Fibroblast of skin of scalp (primary cell): ENCODE measurements at regions not wholly inside any gene's neighbourhood (a gene's known extent, or its start where the extent isn't known, plus 50 kb on each side); places are given as distances from the start of the nearest gene placed in this dataset.

Source experiments
- DNase-seq: peaks from one replicate; pipeline ENCODE4 v3.0.0-alpha.2; 2013

DNA sequence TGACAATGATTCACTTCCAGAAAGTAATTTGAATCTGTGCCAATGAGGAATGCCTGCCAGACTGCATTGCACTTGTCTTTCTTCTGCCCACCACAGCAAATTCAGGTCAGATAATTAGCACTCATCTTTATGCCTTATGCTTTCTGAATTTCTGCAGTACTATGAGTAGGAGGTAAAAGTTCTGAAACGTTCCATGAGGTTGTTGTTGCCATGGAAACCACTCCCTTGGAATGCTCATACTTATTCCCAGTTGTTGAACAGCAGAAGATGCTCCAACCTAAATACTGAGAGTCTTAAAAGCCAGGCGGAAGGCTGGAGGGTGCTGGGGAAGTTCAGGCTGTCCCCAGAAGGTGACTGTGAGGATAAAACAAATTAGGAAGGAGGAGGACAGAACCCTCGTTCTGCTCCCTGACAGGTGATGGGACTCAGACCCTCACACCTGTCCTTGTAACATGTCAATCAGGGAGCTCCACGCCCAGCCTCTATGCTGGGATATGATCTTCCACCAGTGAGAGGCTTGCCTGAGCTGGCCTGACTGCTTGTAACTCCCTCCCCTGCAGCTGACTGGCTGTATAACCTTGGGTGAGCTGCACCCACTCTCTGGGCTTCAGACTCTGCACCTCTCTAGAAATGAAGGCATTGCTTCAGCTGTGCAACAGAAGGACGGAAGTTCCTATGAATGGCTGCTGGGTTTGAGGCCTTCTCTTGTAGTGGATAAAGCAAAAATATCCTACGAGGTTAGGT is 554.3 kb upstream of the MGMT start:
- DNase-seq, result no peak

DNA sequence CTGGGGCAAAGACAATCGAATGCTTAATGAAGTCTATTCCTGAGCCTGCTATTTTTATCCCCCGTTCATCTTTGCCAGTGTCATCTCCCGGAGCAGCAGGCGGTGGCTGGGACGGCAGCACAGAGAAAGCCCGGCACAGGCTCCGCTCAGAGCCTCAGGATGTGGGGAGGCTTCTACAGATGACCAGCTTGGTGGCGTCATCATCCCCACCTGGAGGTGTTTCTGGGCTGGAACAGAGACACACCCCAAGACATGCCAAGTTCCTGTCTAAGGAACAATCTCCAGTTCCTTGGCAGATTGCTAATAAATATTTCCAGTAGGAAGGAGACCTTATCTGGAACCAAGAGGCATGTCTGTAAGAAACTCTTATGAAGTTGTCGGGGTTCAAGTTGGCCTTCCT is 552.4 kb upstream of the MGMT start:
- no peak for DNase-seq

- no peak for DNase-seq
Measured at GRCh38 chr10:128915630-128916029, 551.4 kb upstream of the MGMT start.

- DNase-seq, result no peak
Measured at GRCh38 chr10:128916383-128916782, 550.7 kb upstream of the MGMT start.

DNA sequence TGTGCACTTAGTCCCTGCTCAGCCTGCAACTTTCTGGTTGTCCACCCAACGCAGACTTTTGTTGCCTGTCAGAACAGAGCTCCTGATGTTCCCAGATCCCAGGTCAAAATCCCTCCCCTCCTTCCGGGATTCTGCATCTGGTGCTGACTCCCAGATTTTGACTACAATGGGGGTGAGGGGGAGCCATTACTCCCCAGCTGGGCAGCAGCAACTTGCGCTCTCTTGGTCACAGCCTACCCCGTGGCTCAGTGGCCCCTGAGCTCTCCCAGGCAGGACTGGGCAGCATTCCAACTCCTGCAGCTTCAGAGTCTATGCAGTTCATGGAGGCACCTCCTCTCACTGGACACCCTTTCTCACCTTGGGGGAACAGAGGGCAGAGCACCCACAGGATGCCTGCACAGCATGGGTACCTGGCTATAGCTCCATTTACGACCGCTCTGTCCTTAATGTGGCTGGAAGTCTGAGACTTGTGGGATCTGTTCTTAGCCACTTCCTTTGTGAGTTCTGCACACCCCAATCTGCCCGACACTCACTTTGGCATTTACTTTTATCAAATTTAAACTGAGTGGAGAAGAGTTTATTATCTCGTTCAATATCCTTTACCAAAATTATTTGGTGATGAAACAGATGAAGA is 545.5 kb upstream of the MGMT start:
- DNase-seq, result no peak

DNA sequence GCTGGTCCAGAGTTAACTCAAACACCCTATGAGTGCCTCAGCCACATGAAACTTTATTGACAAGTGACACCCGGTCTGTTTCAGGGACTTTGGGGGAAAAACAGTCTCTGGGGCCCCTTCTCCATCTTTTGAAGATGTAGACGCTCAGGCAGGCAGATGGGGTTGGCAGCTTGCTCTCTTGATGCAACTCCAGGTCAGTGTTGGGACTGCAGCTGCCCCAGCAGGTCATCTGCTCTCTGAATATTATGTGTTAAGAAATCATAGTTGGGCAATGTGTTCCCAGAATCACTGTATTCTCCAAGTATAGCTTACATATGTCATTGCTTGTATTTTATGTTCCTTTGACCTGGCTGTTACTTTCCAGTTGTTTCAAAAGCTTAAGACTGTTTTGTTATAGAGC is 544.9 kb upstream of the MGMT start:
- DNase-seq, result no peak

DNA sequence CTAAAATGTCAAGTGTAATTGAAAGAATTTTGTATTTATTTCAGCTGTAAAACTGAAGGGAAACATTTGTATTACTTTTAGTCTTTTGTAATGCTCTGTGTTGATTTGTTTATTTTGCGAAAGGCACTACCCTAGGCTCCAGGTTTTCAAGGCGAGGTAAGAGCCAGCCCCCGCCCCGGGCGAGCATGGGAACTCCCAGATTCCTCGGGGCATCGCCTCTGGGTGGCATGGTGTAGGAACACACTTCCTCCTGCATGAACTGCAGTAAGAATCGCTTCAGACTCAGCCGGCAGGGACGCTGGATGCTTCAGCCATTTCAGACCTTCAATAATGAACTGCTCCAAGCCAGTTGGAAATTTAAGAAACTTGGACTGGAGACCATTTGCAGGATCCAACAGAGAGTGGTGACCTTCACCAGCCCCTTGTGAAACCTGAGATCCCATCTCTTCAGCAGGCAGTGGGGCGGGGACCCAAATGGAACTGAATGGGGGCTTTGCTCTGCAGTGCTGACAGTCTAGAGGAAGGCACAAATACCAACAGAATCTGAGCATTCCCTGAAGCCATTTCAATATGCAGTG is 544.3 kb upstream of the MGMT start:
- DNase-seq, result no peak

GRCh38 chr10:128924918-128925317 is 542.1 kb upstream of the MGMT start:
- no peak for DNase-seq

- no peak for DNase-seq
Measured at GRCh38 chr10:128926711-128927110, 540.3 kb upstream of the MGMT start.

DNA sequence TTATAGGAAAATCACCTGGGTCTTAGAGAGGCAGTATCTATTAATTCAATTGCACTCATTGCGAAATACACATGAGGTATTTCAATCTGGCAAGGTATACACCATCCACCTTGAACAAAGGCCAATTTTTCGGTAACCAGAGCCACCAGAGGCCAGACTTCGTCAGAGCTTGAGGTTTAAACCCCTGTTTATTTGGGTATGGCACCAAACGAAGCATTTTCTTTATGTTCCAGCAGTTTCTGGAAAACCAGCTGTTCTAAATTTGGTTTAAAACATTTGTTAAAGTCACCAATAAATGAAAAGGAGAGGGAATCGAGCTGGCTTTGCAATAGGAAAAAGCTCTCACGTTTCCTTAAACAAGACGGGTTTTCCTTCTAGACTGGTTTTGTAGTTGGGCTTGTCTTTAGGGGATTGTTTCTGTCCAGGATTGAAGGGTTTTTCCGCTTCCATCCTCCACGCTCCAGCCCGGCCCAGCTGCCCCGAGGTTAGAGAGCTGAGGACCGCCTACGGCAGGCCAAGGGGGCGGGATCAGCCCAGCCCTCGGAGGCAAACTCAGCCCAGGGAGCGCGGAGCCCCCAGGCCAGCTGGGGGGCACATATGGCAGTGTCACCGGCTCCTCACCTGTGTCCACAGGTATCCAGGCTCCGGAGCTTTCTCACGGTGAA is 539.4 kb upstream of the MGMT start:
- DNase-seq, result no peak

GRCh38 chr10:128928231-128928836 is 538.7 kb upstream of the MGMT start:
- DNase-seq, result no peak

DNA sequence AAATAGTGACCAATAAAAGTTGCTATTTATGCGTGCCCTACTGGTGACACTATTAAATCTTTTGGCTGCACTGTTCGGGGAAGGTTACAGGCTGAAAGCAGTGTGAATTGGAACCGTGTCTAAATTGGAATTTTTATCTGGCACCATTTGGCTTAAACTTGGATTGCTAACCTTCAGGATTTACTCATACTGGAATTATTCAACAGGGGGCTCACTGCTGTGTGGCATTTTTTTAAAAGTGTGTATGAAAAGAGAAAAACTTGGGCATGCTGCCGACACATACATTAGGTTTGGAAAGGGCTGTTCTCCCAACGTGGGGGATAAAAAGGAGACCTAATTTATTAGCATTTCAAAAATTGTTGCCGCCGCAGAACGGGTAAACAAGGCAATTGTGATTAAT is 537.9 kb upstream of the MGMT start:
- DNase-seq, result no peak

- DNase-seq, result no peak
Measured at GRCh38 chr10:128929767-128930166, 537.3 kb upstream of the MGMT start.

DNA sequence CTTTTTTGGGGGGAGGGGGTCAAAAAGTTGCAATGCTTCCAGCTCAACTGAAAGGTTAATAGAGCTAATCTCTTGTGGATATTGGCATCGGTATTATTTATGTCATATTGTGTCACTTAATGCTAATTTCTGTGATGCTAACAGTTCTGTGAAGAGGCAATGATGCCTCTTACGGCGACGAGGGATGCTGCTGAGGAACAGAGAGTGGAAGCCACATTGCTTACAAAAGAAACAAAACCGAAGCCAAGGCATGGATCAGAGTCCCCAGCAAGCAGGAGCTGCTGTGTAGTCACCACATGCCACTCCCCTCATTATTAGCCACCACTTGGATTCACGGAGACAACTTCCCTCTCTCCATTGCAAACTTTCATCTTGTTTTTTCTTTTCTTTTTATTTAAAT is 536.5 kb upstream of the MGMT start:
- DNase-seq, result no peak

- no peak for DNase-seq
Measured at GRCh38 chr10:128932071-128932820, 534.8 kb upstream of the MGMT start.

DNA sequence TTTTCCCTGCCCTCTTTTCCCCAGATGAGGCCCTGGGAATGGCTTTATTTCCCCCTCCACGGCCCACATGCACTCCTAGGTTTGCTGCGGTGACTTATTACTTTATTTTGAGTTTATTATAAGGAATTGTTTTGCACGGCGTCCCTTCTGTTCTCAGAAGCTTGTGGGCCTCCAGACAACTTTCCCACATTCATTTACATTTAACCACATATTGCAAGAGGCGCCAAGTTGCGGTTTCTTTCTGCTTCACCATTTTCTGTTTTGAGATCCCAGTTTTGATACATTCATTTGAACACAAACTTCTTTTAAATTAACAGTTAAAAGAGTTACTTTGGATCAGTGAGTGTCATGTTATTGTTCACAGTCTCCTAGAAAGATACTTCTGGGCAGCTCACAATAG is 532.5 kb upstream of the MGMT start:
- DNase-seq, result no peak

GRCh38 chr10:128936392-128936791 is 530.6 kb upstream of the MGMT start:
- no peak for DNase-seq

DNA sequence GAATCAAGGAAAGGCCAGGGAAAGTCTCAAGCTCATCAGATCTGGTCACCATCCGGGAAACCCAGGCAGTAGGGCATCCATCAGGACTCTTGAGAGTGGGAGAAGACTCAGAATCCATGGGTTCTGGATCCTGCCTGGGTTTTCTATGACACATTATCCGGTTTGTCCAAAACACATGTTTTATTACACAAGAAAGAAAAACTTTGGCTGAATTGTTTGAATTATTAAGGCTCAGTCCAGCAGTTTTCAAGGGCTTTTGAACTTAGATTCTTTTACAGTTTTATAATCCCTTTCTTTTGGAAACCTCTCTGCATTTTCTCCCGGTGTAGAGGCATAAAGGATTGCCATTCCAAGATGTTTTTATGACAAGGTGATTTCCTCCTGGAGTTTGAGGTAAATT is 528.5 kb upstream of the MGMT start:
- no peak for DNase-seq

GRCh38 chr10:128940081-128940480 is 527.0 kb upstream of the MGMT start:
- no peak for DNase-seq

- DNase-seq, result no peak
Measured at GRCh38 chr10:128943111-128943510, 523.9 kb upstream of the MGMT start.

- DNase-seq, result no peak
Measured at GRCh38 chr10:128945398-128945797, 521.6 kb upstream of the MGMT start.

DNA sequence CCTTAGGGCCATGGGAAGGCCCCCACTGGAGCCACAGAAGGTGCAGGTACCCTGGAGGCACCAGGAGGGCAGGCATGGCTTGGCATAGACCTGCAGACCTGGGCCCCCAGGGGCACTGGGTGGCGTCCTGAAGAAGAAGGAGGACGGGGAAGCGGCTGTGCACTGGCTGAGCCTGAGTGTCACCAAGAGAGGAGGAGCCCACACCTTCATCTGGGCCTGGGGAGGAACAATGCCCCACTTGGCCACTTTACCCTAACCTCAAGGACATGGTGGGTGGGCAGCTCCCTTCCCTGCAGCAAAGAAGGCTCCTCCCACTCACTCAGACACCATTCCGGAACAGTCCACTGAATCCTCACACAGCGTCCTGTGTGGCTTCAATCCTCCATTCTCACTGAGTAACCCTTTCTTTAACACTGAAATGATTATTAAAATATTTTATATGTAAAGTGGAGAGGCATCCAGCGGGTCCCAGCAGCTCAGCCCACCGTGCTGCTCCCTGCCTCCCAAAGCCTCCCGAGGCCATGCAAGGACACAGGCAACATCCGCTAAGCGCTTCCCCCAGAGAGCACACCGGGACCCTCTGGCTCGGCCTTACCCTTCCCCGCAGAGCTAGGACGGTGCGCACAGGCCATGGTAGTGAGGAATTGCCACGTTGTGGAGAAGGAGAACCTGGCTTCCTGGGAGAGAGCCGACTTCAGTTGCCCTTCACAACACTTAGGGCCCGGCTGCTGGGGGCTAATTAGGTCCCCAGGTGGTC is 516.7 kb upstream of the MGMT start:
- DNase-seq, result no peak
